GM21529 (cell line): ENCODE measurements at regions not wholly inside any gene's neighbourhood (a gene's known extent, or its start where the extent isn't known, plus 50 kb on each side); places are given as distances from the start of the nearest gene placed in this dataset.
"Not testable (repeated sequence)": the region's sequence is repeated elsewhere in the genome, so short reads cannot be mapped to it uniquely, and the experiment has no call there.

ENCODE experiments used
- ATAC-seq: cut with Tn5 transposase; IDR thresholded peaks from one replicate; pipeline ENCODE4 v1.9.1; 2021; ENCODE audit not compliant: unreplicated experiment

DNA sequence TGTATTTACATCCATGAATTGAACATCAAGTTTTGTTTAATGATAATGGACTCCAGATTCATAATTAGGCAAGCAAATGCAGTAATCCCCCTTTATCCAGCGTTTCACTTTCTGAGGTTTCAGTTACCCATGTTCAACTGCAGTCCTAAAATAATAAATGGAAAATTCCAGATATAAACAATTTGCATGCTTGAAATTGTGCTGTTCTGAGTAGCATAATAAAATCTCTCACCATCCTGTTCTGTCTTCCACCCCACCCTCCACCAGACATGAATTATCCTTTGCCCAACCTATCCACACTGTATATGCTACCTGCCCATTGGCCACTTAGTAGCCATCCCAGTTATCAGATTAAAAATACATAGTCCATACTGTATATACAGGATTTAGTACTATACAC lies 224.5 kb upstream of the CHAC2 start:
- no peak for ATAC-seq

DNA sequence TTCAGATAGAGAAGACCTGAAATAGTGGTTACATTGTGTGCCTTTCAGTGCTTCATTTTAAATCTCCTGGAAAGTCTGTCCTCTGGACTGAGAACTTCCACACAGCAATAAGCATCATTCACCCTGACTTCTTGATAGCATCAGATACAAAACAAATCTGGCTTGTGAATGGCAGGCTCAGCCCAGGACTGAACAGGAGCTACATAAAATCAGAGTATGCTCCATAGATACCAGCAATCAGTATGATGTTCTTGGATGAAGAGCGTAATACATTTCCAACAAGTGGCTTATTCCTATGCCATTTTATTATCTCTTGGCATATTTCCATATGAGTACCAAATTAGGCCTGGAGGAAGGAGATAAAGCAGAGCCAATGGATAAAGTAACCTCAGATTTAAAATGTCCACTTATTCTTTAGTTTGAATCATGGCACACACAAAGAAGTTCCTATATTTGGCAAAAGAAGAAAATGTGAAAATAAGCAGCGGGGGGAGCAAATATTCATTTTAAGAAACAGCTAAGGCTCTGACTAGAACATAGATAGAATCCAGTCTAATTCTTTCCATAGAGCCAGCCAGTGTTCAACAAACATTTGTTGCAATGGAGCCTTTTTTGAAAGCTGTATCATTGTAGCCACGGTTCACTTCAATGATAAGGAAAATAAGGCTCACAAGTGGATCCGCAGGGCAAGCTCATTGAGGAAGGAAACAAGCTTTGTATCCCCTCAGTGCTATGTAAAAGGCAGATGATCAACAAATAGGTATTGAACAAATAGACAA lies 230.8 kb upstream of the CHAC2 start:
- no peak for ATAC-seq

DNA sequence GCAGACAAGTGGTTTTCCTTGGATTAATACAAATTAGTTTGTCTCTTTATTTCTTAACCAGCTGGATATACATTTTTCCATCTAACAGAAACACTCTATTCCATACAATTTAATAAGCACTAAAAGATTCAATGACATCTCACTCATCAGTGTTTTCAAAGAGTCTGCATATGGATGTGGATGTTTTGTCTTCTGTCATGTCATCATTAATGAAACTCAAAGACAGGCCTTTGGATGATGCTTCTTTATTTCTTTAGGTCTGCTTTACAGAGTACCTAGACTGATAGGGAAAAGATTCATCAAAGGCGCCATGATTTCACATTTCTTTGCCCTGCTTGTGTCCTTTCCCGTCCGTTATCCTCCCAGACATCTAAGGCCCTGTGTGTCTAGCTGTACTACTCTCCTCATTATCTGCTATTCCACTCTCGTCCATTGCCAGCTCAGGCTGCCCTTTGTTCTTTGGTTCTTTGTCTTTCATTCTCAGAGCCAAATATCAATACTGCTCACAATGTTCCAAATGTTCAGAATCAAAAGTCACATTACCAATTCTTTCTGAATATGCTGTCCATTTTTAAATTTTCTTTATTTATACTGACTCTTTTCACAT lies 232.3 kb upstream of the CHAC2 start:
- ATAC-seq, result no peak

DNA sequence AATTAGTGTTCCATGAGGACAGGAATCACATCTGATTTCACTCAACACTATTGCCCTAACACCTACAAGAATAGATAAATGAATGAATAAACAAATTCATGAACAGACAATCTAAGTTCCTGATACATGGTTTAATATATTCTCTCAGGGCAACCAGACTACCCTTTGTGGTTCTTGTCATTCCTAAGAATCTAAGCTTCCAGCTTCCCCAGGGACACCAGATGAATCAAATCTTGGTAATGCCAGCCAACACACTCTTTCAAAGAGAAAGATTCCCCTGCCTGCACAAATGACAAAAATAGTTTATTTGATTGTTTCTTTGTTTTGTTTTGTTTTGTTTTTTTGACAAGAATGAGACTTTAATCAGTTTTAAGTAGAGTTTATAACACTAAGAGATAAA lies 237.5 kb upstream of the CHAC2 start:
- ATAC-seq, result no peak

DNA sequence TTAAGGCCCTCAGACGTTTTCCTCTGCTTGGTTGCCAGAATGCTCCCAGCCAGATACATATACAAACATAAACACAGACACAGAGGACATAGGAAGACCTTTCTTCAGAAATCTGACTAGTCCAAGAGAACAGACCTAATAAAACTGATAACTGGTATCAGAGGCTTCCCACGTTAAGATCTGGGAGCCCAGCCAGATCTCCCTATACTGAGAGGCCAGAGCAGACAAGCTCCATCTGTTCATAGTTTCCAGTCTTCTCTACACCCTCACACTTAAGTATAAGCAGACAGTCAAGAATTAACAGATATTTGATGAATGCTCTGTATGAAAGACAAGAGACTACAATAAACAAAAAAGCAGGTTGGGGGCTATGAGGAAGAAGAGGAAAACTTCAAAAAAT lies 240.5 kb upstream of the CHAC2 start:
- no peak for ATAC-seq

DNA sequence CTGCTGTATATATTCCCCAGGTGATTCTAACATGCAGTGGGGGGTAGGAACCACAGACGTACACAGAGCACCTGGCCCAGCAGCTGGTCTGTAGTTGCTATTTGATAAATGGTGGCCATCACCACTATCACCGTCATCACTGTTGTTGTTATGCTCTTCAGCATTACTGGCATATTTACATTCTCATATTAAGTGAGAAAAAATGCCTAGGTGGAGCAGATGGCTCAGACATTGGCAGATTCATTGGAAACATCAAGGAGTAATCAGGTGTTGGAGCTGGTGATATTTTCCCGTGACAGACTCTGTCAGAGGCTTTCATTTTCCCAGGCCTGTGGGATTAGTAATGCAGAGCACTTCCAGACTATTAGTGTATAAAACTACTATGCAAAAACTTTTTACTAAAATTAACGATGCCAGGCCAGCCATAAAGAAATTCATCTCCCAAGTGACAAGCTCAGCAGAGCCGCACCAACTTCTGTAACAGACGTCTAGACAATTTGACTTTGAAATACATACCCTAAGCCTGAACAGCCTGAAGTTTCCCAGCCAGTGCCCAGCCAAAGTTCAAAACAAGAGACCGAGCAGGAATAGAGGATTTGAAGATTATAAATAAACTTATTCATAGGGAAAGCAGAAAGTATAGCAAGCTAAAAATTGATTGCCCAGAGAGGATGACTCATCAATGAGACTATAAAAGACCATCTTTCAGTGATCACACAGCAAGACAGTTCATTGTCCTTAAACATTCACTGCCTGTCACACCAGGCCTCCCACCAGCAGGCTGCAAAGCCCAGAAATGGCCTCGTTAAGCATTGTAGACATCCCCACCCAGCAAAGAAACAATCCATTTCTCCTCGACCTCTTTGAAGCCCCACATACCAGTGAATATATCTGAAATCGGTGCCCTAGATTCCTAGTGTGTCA lies 247.4 kb upstream of the CHAC2 start:
- ATAC-seq, result no peak

DNA sequence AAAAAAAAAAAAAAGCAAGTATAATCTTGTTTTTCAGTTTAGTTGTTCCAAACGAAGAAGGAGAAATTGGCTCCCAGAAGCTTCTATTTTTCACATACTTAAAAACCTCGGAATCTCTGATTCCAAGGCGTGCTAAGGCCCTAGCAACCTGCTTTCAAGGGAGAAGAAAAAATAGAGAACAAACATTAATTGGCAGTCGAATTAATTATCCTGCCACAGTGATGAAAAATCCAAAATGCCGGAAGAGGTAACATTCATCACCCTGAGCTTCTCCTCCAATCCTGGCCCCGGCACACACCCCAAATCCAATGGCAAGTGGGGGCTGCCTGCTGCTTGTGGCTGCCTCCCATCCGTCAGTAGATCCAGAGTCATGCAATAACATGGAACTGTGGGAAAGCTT lies 250.2 kb upstream of the CHAC2 start:
- ATAC-seq, result no peak

DNA sequence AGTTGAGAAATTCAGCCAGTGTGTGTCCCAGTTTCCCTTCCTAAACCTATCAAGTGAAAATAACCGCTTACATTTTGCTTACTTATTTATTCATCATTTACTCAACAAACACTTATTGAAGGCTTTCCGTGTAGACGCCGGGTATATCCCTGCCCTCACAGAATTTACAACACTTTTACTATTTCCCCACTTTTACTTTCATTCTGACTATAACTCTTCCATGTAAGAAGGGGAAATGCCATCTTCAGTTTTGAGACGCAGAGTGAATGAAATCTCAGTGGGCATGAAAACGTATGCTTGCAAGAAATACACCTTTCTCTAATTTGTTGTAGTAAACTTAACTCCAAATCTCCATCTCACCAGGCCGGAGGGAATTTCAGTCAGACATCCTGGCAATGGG lies 251.0 kb upstream of the CHAC2 start:
- ATAC-seq, result no peak

DNA sequence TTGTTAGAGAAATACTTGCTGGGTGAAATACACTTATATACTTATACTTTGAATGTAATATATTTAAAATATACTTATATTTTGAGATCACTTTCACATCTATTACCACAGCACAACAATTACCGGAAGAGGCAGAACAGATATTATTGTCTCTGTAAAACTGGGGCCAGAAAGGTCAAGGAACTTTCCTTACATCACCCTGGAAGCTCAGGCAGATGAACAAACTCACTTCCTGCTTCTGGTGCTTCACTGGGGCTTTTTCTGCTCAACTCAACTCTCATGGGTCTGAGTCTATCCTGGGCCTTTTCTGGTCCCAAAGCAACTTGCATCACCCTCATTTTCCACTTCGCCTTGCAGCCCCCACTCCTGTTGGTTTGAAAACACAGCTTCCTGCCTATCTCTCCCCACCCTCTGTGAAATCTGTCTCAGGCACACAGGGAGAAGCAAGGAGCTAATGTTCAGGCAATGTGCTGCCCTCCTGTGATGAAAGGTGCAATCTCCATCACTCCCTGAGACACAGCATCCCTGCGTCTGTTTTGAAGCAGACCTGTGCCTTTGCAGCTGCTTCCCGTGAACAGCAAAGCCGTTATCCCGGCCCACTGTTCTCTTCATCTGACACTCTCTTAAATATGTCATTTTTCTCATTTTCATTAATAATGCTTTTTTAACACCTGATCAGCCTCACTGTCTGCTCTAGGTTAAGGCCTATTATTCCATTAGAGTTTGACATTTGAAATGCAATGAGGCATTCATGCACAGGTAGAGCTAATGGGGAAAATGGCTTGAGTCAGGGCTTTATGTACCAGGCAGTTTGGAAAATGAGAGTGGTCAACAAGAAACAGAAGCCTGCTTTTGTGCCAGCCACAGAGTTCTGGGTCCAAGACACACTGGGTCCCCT lies 251.9 kb upstream of the CHAC2 start:
- ATAC-seq, result peak; percentile 56

DNA sequence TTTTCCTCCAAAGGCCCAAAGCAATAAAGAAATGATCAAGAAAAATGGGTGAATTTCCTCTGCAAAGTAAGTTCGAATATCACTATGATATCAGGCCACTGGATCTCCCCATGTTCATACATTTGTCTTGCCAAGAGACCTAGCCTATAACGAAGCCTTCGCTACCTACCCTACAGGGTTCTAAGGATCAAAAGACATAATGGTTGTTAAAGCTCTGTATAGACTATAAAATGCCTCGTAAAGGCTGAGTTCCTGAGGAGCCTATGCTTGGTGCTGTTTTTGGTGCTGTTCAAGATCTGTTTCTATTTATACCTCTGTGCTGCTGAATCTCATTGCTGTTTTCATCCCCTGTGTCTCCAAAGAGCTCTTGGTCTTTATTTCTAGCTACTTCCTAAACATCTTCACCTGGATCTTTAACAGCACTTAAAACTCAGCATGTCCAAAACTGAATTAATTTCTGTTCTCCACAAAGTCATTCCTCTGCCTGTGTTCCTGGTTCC lies 254.4 kb upstream of the CHAC2 start:
- ATAC-seq, result no peak

DNA sequence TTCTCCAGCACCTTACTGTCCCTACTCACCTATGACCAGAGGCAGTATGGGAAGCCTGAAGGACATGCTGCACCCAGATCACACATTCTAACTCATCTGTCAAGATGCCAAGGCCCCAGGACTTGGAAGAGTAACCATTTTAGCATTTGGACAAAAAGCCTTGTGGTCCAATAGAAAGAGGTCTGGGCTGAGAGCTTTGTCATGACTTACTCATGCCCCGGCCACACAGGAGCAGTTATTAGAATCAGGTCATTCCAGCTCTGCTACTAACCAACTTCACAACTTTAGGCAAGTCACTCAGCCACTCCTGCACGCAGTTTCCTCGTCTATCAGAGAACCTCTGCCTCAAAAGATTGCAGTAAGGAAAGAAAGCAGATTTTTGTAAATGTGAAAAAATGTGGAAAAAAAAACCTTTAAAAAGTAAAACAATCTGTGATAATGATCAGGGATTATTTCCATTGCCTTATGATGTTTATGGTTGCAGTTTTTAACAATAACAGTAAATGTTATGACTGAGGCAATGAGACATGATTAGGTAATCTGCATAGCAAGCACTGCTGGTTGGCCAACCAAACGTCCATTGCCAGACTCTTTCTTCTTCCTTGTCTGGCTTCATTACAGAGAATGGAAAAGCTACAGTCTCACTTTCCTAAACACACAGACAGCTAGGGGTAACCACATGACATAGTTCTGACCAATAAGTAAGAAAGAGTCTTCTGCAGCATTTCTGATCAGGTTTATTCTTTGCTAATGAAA lies 255.4 kb upstream of the CHAC2 start:
- no peak for ATAC-seq

DNA sequence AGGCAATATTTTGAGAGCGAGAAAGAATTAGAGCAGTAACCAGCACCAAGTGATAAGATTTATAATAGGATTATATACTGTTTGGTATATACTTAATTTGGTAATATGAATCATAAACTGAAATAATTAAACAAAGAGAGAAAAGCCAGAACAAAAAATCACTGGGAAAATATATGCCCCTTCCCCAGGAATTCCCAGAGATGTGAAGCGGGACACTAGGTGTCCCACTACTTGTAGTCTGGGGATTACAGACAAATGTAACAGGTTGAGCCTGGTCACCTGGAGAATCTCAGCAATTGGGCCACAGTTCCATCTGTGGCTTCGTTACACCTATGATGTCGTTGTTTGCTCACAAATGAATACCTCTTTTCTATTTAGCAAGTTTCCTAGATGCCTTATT lies 256.1 kb upstream of the CHAC2 start:
- ATAC-seq, result no peak

DNA sequence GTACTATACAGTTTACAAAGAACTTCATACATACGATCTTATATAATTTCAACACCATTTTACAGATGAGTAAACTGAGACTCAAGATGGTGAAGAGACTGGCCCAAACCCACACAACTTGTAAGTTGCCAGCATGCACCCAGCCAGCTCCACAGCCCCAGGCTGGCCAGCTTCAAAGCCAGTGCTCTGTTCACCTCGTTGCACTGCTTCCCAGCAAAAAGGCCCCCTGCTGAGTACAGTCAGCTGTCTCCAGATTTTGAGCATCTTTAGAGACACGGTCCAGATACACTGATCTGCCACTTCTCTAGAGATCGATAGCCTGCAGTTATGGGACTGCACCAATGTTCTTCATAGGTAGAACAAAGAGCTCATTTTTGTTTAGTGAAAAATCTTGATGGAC lies 257.2 kb upstream of the CHAC2 start:
- no peak for ATAC-seq

DNA sequence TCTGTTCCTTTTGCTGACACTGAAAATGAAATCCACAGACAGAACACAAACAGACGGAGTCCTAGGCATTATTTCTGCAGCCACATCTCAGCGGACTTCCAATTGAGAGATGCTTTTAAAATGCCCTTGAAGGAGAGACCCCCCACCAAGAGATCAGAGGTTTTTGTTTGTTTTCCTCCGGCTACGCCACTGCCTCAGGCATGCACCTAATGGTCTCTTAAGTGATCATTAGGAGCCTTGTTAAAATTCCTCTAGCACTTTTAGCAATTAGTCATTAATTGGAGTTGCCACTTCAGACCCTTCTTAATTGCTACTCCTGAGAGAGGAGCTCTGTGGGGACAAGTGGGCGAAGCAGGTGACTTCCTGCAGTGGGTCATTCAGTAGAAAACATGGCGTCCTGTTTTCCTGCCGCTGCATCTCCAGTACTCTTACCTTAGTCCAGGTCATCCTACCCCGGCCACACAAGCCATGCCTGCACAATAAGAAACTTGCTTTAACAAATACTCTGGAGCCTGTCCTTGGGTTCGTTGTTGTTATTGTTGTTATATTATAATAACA lies 257.7 kb upstream of the CHAC2 start:
- ATAC-seq, result no peak

DNA sequence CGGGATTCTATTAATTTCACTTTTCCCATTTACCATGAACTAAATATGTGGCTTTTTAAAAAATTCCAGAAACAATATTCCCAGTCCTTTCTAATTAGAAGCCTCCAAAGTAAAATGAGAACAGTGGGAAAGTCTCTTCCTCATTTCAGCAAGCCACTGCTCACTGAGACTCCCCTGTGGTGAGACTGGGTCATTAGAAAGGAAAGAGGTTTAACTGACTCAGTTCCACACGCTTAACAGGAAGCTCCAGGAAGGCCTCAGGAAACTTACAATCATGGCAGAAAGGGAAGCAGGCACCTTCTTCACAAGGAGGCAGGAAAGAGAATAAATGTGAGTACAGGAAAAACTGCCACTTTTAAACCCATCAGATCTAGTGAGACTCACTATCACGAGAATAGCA lies 258.9 kb upstream of the CHAC2 start:
- no peak for ATAC-seq

DNA sequence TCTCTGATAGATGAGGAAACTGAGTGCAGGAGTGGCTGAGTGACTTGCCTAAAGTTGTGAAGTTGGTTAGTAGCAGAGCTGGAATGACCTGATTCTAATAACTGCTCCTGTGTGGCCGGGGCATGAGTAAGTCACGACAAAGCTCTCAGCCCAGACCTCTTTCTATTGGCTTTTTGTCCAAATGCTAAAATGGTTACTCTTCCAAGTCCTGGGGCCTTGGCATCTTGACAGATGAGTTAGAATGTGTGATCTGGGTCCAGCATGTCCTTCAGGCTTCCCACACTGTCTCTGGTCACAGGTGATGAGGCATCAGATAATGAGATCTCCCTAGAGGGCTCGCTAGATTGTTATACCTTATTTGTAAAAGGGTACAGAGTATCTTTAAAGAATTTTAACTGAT lies 260.5 kb upstream of the CHAC2 start:
- ATAC-seq, result not testable (repeated sequence)

DNA sequence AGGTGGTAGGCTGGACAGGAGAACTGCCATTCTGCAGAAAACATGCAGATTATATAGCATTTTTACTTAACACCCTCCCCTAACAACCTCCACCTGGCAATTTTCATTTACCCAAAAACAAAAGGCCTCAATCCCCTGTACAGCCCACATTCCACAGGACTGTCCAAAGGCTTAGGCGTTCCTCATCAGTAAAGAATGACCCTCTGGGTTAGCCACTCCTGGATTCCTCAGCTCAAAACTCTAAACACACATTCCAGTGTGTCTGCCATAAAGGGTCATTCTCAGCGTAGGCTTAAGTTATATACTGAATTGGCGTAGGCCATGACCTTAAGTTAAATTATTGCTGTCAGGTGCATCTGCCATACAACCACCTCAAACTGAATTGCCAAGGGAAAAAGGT lies 261.8 kb upstream of the CHAC2 start:
- no peak for ATAC-seq

DNA sequence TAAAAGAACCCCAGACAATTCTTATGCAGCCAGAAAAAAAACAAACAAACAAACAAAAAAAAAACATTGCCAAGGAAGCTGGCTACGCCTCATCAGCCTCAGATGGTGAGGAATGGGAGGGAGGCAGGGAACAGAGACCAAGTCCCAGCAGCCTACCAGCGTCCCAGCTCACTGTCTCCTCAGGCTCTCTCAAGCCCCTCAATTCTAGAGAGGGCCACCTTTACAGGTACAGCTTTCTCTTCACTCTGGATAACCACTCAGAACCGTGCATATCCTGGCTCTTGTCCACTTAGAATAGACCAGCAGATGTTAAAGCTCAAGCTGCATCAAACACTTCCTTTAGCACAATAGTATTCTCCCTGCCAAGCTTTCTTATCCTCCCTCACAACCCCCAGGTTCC lies 263.1 kb upstream of the CHAC2 start:
- ATAC-seq, result no peak

DNA sequence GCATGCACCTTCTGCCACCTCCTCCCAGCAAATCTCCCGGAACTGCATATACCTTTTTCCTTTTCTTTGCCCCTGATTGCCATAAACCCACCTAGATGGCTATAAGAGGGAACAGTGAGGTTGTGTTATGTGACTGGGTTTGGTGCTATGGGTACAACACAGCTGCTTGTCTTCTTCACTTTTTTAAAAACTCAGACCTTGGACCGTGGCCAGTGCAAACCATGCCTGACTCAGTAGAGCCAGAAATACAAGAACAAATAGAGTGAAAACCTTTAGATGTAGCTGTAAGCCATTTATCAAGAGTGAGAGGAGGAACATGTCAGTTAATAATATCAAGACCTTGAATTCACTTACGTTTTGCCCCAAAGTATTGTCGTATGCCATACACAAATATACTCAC lies 267.4 kb upstream of the CHAC2 start:
- no peak for ATAC-seq

DNA sequence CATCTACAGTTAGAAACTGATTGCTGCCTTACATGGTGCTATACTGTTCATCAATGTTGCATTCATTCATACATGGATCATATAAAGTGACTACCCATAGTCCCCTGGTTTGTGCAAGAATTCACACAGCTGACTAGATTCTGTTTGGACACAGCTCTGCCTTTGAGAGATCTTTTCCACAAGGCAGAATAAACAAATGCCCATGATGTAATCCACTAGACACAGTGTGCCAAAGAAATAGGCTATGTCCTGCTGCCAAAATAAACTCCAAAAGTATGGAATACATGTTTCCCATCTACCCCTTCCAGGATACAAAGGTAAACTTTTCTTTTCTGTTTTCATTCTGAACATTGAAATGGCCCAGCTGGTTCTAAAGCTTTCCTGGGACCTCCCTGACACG lies 269.4 kb upstream of the CHAC2 start:
- no peak for ATAC-seq
